Parathyroid adenoma (tissue), 2 donors: ENCODE measurements at regions not wholly inside any gene's neighbourhood (a gene's known extent, or its start where the extent isn't known, plus 50 kb on each side); places are given as distances from the start of the nearest gene placed in this dataset.

Source experiments
- H2AFZ ChIP-seq: fragments of 300-600 bp; sonication (generic); one replicate; pipeline ENCODE4 v1.7.0; 2017; ENCODE audit warnings: antibody characterized with exemption, mild to moderate bottlenecking
- H3K27ac ChIP-seq: fragments of 300-600 bp; sonication (generic); one replicate; pipeline ENCODE4 v1.7.0; 2017
- H3K27me3 ChIP-seq: fragments of 300-600 bp; sonication (generic); one replicate; pipeline ENCODE4 v1.7.0; 2017; ENCODE audit warnings: low read length; ENCODE audit not compliant: control insufficient read depth, insufficient read depth
- H3K36me3 ChIP-seq: fragments of 300-600 bp; sonication (generic); one replicate; pipeline ENCODE4 v1.7.0; 2017; ENCODE audit warnings: low read length; ENCODE audit not compliant: control insufficient read depth, insufficient read depth
- H3K4me1 ChIP-seq: fragments of 300-600 bp; sonication (generic); one replicate; pipeline ENCODE4 v1.7.0; 2017; ENCODE audit warnings: control low read depth
- H3K4me2 ChIP-seq: fragments of 300-600 bp; sonication (generic); one replicate; pipeline ENCODE4 v1.7.0; 2017; ENCODE audit warnings: low read length
- H3K4me3 ChIP-seq: fragments of 300-600 bp; sonication (generic); one replicate; pipeline ENCODE4 v1.7.0; 2017; ENCODE audit warnings: low read depth, low read length
- H3K79me2 ChIP-seq: fragments of 300-600 bp; sonication (generic); one replicate; pipeline ENCODE4 v1.7.0; 2017; ENCODE audit warnings: control low read depth
- H3K9ac ChIP-seq: fragments of 300-600 bp; sonication (generic); one replicate; pipeline ENCODE4 v1.7.0; 2017; ENCODE audit warnings: mild to moderate bottlenecking
- H3K9me3 ChIP-seq: fragments of 300-600 bp; sonication (generic); one replicate; pipeline ENCODE4 v1.7.0; 2017; ENCODE audit warnings: low read length; ENCODE audit not compliant: control insufficient read depth
- TF ChIP-seq, protein P1 (sequence below): fragments of 300-600 bp; sonication (generic); IDR thresholded peaks from one replicate; pipeline ENCODE4 v1.7.0; 2017; ENCODE audit warnings: antibody characterized with exemption, mild to moderate bottlenecking
- donor health status: primary hyperparathyroidism.

DNA sequence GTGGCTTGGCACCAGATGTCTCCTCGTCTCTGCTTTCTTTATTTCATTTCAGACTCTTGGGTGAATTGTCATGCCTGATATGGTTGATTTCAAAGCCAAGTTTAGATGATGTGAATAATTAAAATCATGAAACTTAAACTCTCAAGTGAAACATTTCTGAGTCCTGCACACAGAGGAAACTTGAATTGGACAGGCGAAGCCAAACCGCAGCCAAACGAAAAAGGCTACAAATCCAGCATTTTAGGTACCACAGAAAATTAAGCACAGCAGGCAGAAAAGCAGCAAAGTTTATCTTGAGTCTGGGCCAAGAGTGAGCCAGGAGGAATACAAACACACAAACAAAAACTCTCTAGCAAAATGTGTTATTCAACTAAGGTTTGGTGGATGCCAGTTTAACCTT lies 659.8 kb upstream of the KLF4 start:
- H3K27ac ChIP-seq: no peak overlapping the region
- TF ChIP-seq, protein P1, sequence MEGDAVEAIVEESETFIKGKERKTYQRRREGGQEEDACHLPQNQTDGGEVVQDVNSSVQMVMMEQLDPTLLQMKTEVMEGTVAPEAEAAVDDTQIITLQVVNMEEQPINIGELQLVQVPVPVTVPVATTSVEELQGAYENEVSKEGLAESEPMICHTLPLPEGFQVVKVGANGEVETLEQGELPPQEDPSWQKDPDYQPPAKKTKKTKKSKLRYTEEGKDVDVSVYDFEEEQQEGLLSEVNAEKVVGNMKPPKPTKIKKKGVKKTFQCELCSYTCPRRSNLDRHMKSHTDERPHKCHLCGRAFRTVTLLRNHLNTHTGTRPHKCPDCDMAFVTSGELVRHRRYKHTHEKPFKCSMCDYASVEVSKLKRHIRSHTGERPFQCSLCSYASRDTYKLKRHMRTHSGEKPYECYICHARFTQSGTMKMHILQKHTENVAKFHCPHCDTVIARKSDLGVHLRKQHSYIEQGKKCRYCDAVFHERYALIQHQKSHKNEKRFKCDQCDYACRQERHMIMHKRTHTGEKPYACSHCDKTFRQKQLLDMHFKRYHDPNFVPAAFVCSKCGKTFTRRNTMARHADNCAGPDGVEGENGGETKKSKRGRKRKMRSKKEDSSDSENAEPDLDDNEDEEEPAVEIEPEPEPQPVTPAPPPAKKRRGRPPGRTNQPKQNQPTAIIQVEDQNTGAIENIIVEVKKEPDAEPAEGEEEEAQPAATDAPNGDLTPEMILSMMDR: no peak
- H3K4me2 ChIP-seq: no peak overlapping the region
- no peak overlapping the region for H2AFZ ChIP-seq
- H3K9me3 ChIP-seq: no peaks in the 10 kb centered on the region
- no peaks in the 10 kb centered on the region for H3K4me1 ChIP-seq
- H3K36me3 ChIP-seq: no peaks in the 10 kb centered on the region
- H3K4me3 ChIP-seq: no peak overlapping the region
- H3K27me3 ChIP-seq: no peaks in the 10 kb centered on the region
- H3K9ac ChIP-seq: no peak overlapping the region
- no peaks in the 10 kb centered on the region for H3K79me2 ChIP-seq

DNA sequence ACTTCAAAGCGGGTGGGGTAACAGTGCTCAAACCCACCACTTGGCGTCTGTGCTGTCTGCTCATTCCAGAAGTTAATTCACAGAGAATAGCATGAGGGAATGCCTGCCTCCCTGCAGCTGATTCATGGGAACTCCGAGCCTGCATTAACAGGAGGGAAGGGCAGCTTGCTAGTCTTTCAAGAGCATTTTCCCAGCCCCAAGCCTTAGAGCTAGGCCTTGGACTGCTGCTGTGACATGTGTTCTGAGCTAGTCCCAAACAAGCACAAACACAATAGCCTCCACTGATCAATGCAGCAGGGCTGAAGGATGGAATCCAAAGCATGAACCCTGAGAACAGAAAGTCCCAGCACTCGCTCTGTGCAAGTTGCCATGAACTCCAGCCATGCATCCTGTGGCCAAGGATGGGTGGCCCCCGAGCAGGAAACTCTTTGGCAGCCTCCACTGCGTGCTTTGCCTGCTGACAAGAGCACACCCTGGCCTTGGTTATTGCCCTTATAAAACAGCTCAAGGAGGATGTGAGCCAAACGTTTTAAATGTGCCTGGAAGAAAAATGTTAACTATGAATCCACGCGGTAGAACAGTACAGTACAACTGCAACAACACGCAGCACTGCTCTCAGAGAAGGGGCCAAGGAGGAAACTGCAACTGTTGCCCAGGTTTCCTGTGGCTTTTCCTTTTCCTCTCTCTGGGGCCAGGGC lies 653.1 kb upstream of the KLF4 start:
- Histone ChIP-seq H3K9me3 (no peaks in the 10 kb centered on the region), H3K4me2 (no peak overlapping the region), H3K4me3 (no peak overlapping the region), H3K27me3 (no peaks in the 10 kb centered on the region), H3K27ac (peak overlapping the region; percentile 49), H3K79me2 (no peaks in the 10 kb centered on the region), H2AFZ (no peak overlapping the region), H3K9ac (no peak overlapping the region), H3K4me1 (no peaks in the 10 kb centered on the region), H3K36me3 (no peaks in the 10 kb centered on the region)
- TF ChIP-seq, protein P1: no peak

DNA sequence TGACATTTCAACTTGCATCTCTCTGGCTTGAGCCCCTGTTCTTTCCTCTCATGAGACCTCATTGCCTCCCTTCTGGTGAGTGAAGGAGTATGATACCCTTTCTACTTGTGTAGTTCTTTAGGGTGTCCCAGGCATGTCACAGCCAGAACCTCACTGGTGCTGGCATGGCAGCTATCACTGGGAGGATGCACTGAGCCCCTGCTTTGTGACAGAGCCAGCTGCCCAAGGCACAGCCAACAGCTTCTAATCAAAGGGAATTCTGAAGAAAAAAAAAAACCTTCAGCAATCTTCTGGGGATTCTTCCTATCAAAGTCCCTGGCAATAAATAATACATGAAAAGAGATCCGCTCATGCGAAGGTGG lies 652.6 kb upstream of the KLF4 start:
- no peak overlapping the region for H2AFZ ChIP-seq
- peak overlapping the region; percentile 49 for H3K27ac ChIP-seq
- H3K9me3 ChIP-seq: no peaks in the 10 kb centered on the region
- no peaks in the 10 kb centered on the region for H3K27me3 ChIP-seq
- no peak overlapping the region for H3K9ac ChIP-seq
- TF ChIP-seq, protein P1: no peak
- no peaks in the 10 kb centered on the region for H3K36me3 ChIP-seq
- no peak overlapping the region for H3K4me3 ChIP-seq
- no peaks in the 10 kb centered on the region for H3K4me1 ChIP-seq
- H3K79me2 ChIP-seq: no peaks in the 10 kb centered on the region
- H3K4me2 ChIP-seq: no peak overlapping the region

DNA sequence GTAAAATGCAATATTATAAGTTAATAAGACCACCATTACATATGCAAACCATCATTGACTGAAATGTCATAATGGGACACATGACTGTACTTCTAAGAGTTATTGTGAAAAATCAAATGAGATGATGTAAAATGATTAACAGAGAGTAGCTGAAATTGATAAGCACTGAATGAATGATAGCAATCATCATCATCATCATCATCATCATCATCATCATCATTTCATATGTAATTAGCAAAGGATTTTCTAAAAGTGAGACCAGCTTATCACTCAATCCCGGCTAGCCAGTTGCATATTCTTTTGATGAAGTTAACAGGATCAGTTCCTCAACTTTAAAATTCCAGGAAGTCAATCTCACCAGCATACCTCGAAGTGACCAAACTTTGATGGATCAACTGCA lies 650.3 kb upstream of the KLF4 start:
- Histone ChIP-seq H3K27ac (no peak overlapping the region), H3K79me2 (no peaks in the 10 kb centered on the region), H3K36me3 (no peaks in the 10 kb centered on the region), H2AFZ (no peak overlapping the region), H3K4me2 (no peak overlapping the region), H3K27me3 (no peaks in the 10 kb centered on the region), H3K9me3 (no peaks in the 10 kb centered on the region), H3K9ac (no peak overlapping the region), H3K4me3 (no peak overlapping the region), H3K4me1 (no peaks in the 10 kb centered on the region)
- TF ChIP-seq, protein P1: no peak

DNA sequence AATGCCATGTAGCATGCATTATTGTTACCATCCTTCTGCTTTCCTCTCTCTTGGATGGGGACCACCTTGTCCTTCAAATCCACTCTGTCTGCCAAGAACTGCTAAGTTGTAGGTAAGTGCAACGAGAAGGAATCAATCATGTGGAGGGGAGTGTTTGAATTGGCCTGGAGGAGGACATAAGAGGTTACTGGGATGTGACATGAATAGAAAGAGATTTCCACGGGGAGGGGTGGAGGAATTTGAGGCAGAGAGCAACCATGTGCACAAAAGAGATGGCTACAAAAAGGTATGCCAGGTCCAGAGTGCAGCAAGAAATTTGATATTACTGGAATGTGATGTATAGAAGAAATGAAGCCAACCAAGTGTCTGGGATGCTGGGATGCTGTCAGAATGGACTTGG lies 648.9 kb upstream of the KLF4 start:
- TF ChIP-seq, protein P1: no peak
- H3K27me3 ChIP-seq: no peaks in the 10 kb centered on the region
- no peak overlapping the region for H2AFZ ChIP-seq
- H3K36me3 ChIP-seq: no peaks in the 10 kb centered on the region
- H3K27ac ChIP-seq: no peak overlapping the region
- H3K4me3 ChIP-seq: no peak overlapping the region
- H3K9ac ChIP-seq: no peak overlapping the region
- H3K4me2 ChIP-seq: no peak overlapping the region
- H3K9me3 ChIP-seq: no peaks in the 10 kb centered on the region
- H3K79me2 ChIP-seq: no peaks in the 10 kb centered on the region
- H3K4me1 ChIP-seq: no peaks in the 10 kb centered on the region
